Brain microvascular endothelial cell (primary cell): ENCODE measurements at regions not wholly inside any gene's neighbourhood (a gene's known extent, or its start where the extent isn't known, plus 50 kb on each side); places are given as distances from the start of the nearest gene placed in this dataset.

ENCODE experiments used
- DNase-seq: peaks from one replicate; pipeline ENCODE4 v3.0.0-alpha.2; 2020
- H3K27ac ChIP-seq: fragments of 250-450 bp; sonication (Bioruptor Pico); 2 replicates; pipeline ENCODE4 v1.5.1; 2020; ENCODE audit warnings: mild to moderate bottlenecking, moderate library complexity
- H3K27me3 ChIP-seq: fragments of 250-450 bp; sonication (Bioruptor Pico); replicated peaks from 2 replicates; pipeline ENCODE4 v1.5.1; 2020; ENCODE audit warnings: mild to moderate bottlenecking
- H3K36me3 ChIP-seq: fragments of 250-450 bp; sonication (Bioruptor Pico); replicated peaks from 2 replicates; pipeline ENCODE4 v1.5.1; 2020; ENCODE audit warnings: mild to moderate bottlenecking
- H3K4me3 ChIP-seq: 2 replicates; pipeline ENCODE4 v1.5.1; 2011; ENCODE audit warnings: low read depth, mild to moderate bottlenecking, control low read depth, low read length, moderate library complexity
- CTCF ChIP-seq: IDR thresholded peaks from 2 replicates; pipeline ENCODE4 v1.5.1; 2011; ENCODE audit warnings: low read depth, mild to moderate bottlenecking, moderate library complexity, low read length, control low read depth, inconsistent platforms; ENCODE audit errors: missing control alignments
- in situ Hi-C: cut with HindIII; loops from 2 replicates; pipeline ENCODE4 v1.10.0; 2017; ENCODE audit warnings: low sequenced_read_pairs, low pct_ligation_motif_present

GRCh38 chrX:139085404-139085803, 373.9 kb upstream of the FGF13 start:
- in situ Hi-C loops = no loop called here
- Histone ChIP-seq H3K36me3 (no peaks in the 10 kb centered on the region), H3K27ac (no peak overlapping the region), H3K4me3 (no peak overlapping the region), H3K27me3 (no peaks in the 10 kb centered on the region)
- no peak for DNase-seq
- no peak for TF ChIP-seq CTCF

- no peak for DNase-seq
- no peak overlapping the region for H3K27ac ChIP-seq
- TF ChIP-seq CTCF = no peak
- no peaks in the 10 kb centered on the region for H3K36me3 ChIP-seq
- in situ Hi-C loops = no loop called here
- H3K27me3 ChIP-seq = no peaks in the 10 kb centered on the region
- no peak overlapping the region for H3K4me3 ChIP-seq
These were observed 371.7 kb upstream of the FGF13 start for GRCh38 chrX:139083191-139083590.

GRCh38 chrX:139081965-139082364, 370.4 kb upstream of the FGF13 start:
- Histone ChIP-seq H3K36me3 (no peaks in the 10 kb centered on the region), H3K27ac (no peak overlapping the region), H3K4me3 (no peak overlapping the region), H3K27me3 (no peaks in the 10 kb centered on the region)
- no peak for TF ChIP-seq CTCF
- no peak for DNase-seq
- in situ Hi-C loops = no loop called here

GRCh38 chrX:139079789-139080188, 368.3 kb upstream of the FGF13 start:
- Histone ChIP-seq H3K4me3 (no peak overlapping the region), H3K36me3 (no peaks in the 10 kb centered on the region), H3K27ac (no peak overlapping the region), H3K27me3 (no peaks in the 10 kb centered on the region)
- in situ Hi-C loops = no loop called here
- no peak for DNase-seq
- TF ChIP-seq CTCF = no peak

GRCh38 chrX:139078761-139079280, 367.3 kb upstream of the FGF13 start:
- Histone ChIP-seq H3K27me3 (no peaks in the 10 kb centered on the region), H3K4me3 (no peak overlapping the region), H3K36me3 (no peaks in the 10 kb centered on the region), H3K27ac (no peak overlapping the region)
- in situ Hi-C loops = no loop called here
- no peak for DNase-seq
- no peak for TF ChIP-seq CTCF

- no peak for DNase-seq
- Histone ChIP-seq H3K27ac (no peak overlapping the region), H3K36me3 (no peaks in the 10 kb centered on the region), H3K27me3 (no peaks in the 10 kb centered on the region), H3K4me3 (no peak overlapping the region)
- no peak for TF ChIP-seq CTCF
- in situ Hi-C loops = no loop called here
These were observed 366.8 kb upstream of the FGF13 start for GRCh38 chrX:139078342-139078741.
